GM12801 (cell line): ENCODE measurements at regions not wholly inside any gene's neighbourhood (a gene's known extent, or its start where the extent isn't known, plus 50 kb on each side); places are given as distances from the start of the nearest gene placed in this dataset.

Experiments
- CTCF ChIP-seq: IDR thresholded peaks from one replicate; pipeline ENCODE4 v1.5.1; 2011; ENCODE audit warnings: control low read depth; ENCODE audit not compliant: insufficient read length; ENCODE audit errors: extremely low read depth

GRCh38 chr2:34162231-34162630, 563.1 kb upstream of the FAM98A start:
- no peak for TF ChIP-seq CTCF

DNA sequence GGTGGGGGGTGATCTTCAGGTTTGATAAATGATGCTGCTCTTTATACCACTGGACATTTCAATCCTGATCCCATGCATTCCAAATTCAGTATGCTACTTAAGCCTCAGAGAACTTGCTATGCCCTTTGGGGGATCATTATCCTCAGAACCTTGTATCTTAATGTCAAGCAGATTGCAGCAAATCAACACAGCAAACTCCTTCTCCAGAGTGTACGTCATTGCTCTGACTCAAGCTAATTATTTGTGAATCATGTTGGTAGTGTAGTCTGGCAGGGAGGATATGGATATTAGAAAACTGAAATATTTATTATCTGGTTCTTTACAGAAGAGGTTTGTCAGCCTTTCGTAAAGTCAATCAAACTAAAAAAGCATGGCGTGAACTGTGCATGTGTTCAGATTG, 562.5 kb upstream of the FAM98A start:
- TF ChIP-seq CTCF, result no peak

- no peak for TF ChIP-seq CTCF
Measured at GRCh38 chr2:34159901-34160300, 560.8 kb upstream of the FAM98A start.

- no peak for TF ChIP-seq CTCF
Measured at GRCh38 chr2:34153484-34153883, 554.4 kb upstream of the FAM98A start.

DNA sequence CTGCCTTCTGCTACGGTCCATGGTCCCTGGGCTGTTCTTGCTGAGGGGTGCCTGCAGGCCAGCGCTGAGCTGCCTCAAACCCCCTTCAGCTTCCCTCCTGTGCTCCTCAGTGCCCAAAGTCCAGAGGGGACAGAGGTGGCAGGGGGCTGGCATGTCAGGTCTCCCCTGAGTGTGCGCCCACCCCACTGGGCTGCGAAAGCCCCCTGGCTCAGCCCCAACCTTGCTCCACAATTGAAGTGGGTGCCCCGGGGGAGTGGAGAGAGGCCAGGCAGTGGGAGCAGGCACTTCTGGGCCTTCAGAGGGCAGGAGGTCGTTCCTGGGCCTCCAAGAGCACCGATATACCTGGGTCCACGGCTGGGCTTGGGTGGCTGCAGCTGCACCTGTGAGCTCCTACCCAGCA, 548.7 kb upstream of the FAM98A start:
- TF ChIP-seq CTCF, result no peak

- TF ChIP-seq CTCF, result no peak
Measured at GRCh38 chr2:34143149-34143548, 544.0 kb upstream of the FAM98A start.

- TF ChIP-seq CTCF, result no peak
Measured at GRCh38 chr2:34126279-34126678, 527.2 kb upstream of the FAM98A start.
